ENCODE measurements at regions not wholly inside any gene's neighbourhood (a gene's known extent, or its start where the extent isn't known, plus 50 kb on each side); places are given as distances from the start of the nearest gene placed in this dataset.
A peak's percentile ranks its signal among the peaks of the same experiment; 100 is the strongest.
"Not testable (repeated sequence)": the region's sequence is repeated elsewhere in the genome, so short reads cannot be mapped to it uniquely, and the experiment has no call there.

DNA sequence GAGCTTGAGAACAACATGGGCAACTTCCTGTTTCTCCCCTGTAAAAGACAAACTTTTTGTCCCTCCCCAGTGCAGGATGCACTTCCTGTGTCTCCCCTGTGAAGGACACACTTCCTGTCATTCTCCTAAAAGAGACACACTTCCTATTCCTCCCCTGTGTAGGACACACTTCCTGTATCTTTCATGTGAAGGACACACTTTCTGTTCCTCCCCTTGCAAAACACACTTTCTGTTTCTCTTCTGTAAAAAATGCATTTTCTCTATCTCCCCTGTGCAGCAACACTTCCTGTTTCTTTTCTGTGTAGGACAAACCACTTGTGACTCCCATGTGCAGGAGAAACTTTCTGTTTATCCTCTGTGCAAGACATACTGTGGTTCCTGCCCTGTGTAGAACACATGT, 488.6 kb upstream of the USP9Y start:
- no peak for DNase-seq

DNA sequence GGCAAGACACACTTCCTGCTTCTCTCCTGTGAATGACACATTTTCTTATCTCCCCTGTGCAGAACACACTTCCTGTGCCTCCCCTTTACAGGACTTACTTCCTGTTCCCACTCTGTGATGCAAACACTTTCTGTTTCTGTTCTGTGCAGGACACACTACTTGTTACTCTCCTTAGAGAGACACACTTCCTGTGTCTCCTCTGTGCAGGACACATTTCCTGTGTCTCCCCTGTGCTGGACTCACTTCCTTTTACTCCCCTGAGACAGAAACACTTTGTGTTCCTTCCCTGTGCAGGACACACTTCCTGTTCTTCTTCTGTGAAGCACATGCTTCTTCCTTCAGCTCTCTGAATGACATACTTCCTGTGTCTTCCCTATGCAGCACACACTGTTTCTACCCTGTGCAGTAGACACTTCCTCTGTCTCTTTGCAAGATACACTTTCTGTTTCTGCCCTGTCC, 485.4 kb upstream of the USP9Y start:
- peak; percentile 31 for DNase-seq

DNA sequence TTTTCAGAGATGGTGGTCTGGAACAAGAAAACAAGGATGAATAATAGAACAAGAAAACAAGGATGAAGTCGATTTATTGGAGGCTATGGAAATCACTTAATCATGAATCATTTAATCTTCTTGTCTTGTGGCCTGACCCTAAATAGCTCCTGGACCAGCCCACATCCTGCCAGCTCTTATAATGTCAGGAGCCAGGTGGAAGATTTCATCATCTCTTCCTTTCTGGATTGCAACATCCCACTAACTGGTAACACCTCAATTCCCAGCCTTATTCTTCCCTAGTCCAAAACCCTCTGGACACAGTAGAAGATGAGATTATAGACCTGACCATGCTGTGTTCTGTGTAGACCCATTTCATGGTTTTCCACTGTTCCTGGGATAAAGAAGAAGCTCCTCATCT, 470.1 kb upstream of the USP9Y start:
- DNase-seq, result no peak

DNA sequence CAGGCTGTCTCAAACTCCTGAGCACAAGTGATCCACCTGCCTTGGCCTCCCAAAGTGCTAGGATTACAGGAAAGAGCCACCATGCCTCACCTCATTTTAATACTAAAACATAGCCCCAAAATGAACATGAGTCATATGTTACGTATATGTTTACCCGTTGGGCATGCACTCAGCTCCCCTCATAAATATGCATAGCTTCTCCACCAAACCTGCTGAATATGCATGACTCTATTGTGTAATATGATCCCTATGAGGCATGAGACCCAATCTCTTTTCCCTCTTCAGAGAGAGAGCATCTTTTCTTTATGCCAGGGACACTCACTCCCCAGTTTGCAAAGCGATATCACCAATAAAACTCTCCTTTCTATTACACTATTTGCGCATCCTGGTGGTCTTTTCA, 464.6 kb upstream of the USP9Y start:
- no peak for DNase-seq

DNA sequence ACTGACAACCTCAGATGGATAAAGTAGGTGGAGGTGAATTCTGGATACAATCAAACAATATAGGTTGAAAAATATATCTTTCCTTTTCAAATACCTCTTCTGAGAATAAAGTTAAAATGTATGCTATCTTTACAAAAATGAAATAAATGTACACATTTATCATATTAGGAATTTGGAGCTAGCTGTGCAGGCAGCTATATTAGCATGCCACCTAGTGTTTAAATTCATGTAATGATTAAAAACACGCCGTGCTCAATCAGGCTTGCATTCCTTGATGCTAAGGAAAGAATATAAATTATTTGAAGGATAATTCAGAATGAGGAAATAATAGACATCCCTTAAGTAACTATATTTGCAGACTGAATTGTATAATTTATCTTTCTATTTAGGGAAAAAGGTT, 460.7 kb upstream of the USP9Y start:
- DNase-seq, result not testable (repeated sequence)

DNA sequence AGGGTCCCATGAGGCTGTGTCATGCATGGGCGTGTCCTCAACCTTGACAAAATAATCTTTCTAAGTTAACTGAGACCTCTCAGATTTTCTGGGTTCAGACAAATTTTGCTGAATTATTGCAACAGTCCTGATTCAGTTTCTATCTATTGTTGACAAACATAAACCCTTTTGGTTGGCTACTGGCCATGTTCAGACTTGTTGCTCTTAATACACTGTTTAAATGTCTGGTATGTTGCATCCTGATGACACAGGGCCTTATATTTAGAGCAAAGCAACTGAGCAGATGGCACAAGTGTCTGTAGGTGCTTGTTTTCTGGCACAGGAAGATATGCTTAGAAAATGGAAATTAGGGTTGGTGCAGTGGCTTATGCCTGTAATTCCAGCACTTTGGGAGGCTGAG, 456.9 kb upstream of the USP9Y start:
- no peak for DNase-seq

DNA sequence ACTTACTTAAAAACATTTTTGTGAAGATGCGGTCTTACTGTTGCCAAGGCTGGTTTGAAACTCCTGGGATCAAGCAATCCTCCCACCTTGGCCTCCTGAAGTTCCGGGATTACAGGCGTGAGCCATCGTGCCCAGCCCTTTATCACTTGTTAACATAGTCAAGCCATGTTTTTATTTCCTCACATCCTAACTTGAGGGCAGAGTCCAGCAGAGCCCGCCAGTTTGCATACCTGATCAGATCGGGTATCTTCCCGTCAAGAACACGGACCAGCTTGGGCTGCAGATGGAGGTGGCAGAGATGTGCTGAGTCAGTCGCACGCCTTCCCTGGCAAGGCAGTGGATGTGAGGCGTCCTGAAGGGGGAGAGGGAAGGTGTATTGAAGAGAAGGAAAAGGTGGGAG, 447.3 kb upstream of the USP9Y start:
- no peak for DNase-seq

DNA sequence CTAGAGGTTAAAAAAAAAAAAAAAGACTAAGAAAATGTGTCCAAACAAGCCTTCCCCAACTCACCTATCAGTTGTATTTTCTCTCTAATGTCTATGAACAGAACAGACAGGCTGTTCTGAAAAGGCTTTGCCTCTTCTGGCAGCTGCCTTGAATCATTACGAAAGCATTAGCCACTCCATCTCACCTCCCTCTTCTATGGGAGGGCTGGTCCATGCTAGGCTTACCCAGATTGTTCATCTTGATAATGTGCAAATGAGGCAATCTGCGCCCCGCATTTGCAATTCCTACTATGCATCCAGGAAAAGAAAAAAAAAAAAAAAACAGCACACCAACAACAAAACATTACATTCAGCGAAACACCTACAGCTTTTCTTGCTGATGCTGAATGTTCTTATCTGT, 429.9 kb upstream of the USP9Y start:
- DNase-seq, result no peak

DNA sequence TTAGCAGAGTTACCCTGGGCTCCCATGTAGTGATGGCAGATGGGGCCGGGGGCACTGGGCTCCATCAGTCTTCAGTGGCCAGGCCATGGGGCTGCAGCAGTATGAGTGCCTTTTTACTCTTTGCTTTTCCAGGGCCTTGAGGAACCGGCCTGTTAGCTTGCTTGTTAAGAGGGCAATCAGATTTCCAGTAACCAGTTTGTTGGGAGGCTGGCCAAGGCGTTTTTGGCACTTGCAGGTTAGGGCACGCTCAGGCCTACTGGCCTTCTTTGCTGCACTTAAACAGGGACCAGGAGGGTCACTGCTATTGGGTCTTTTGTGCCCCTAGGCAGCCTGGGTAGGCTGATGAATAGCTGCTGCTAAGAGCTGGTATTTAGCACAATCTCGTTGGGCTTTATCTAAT, 415.4 kb upstream of the USP9Y start:
- DNase-seq, result no peak

DNA sequence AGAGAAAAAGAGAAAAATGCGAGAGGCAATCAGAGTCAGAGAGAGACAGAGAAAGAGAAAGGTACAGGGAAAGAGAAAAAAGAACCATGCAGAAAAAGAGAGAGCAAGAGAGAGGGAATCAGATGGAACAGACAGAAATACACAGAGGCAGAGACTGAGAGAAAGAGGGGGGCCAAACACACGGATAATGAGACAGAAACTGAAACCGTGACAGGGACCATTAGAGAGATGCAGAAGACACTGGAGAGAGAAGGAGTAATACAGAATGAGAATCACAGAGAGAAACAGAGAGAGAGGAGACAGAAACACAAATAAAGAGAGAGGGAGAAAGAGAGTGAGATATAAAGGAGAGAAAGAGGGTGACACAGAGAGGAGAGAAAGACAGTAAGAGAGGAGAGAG, 412.1 kb upstream of the USP9Y start:
- DNase-seq, result no peak

DNA sequence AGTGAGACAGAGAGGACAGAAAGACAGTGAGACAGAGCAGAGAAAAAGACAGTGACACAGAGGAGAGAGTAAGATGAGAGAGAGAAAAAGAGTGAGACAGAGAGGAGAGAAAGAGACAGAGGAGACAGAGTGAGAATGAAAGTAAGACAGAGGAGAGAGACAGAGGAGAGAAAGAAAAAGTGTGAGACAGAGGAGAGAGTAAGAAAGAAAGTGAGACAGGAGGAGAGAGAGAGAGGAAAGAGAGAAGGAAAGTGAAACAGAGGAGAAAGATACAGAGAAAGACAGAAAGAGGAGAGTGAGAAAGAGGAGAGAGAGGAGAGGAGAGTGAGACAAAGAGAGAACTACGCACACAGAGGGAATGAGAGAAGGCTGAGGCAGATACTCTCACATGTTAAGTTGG, 411.6 kb upstream of the USP9Y start:
- DNase-seq, result no peak

DNA sequence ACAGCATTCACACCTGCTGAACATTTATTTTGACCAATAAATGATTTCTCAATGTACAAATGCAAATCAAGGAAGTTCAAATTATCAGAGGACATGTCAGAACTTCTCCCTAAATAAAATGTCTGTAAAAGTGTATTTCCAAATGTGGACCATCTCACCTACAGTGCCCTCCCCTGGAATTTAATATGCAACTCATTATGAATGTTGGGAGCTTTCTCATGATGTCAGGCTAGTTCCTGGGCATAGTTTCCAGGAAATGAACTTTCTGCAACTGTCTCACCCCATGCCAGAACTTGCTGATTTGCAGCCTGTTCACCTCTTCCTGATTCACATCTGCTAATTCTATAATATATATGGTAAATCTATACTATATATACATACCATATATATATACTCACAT, 408.5 kb upstream of the USP9Y start:
- no peak for DNase-seq

DNA sequence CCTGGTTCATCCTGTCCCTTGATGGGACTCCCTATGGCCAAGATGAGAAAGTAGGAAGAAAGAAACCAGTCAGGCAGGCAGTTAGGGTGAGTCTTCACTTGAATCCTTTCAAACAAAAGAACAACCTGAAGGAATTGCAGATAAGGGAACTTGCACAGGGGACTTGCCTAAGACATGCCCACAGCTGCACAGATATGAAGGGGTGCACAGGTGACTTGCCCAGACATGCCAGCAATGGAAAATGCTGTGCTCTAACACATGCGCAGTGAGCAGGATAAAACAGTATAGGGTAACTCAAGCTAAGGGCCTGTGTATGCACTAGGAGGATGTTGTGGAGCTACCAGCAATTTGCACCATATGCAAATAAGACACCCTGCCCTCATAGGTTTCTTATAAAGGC, 404.6 kb upstream of the USP9Y start:
- DNase-seq, result no peak

DNA sequence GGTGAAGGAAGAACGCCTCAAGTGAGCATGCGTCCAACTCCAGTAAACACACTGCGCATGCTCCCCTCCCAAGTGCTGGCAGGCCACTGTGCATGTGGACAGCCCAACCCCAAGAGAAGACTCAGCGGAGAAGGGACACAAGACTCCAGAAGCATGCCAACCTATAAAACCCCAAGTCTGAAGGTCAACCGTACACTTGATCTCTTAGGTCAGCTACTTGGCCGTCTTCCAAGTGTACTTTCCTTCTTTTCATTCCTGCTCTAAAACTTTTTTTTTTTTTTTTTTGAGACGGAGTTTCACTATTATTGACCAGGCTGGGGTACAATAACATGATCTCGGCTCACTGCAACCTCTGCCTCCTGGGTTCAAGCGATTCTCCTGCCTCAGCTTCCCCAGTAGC, 401.2 kb upstream of the USP9Y start:
- DNase-seq, result not testable (repeated sequence)

DNA sequence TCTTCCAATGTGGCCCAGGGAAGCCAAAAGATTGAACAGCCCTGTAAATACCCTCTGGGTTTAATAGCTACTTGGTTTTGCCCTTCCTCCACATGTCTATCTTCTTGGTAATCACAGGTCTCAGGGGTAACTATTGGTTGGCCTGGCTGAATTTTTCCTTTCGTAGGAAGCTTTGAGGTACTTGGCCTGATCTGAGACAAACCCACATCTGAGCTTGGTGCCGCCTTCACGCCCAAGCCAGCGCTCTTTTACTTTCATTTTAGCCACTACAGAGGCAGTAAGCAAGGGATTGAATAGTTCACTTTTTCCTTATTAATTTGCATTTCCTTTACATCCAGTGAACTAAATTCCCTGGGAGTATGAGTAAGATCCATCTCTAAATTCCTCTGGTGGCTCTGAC, 397.6 kb upstream of the USP9Y start:
- DNase-seq, result peak; percentile 39

DNA sequence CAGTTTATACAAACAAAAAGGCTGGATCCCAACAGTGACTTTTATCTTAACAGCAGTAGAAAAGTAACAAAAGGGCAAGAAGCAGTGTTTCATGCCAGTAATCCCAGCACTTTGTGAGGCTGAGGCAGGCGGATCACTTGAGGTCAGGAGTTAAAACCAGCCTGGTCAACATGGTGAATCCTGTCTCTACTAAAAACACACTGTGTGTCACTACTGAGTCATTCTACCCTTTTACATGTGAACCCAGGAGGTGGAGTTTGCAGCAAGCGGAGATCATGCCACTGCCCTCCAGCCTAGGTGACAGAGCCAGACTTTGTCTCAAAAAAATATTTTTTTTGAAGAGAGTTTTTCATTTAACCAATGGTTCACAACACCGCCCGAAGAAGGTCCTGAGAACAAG, 395.6 kb upstream of the USP9Y start:
- no peak for DNase-seq

DNA sequence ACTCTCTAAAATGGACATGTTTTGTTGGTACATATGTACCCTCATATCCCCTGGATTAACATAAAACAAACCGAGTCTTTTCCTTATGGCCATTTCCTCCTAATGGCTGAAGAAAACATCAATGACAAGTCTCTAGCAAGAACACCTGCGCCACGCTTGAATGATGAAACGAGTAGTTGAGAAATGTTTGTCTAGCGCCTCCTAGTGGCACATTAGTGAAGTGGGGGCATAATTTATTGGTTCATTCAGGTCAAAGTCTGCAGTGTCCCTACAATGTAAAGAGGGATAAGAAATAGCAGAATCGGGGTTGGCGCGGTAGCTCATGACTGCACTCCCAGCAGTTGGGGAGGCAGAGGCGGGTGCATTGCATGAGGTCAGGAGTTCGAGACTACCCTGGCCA, 391.8 kb upstream of the USP9Y start:
- DNase-seq, result peak; percentile 48

DNA sequence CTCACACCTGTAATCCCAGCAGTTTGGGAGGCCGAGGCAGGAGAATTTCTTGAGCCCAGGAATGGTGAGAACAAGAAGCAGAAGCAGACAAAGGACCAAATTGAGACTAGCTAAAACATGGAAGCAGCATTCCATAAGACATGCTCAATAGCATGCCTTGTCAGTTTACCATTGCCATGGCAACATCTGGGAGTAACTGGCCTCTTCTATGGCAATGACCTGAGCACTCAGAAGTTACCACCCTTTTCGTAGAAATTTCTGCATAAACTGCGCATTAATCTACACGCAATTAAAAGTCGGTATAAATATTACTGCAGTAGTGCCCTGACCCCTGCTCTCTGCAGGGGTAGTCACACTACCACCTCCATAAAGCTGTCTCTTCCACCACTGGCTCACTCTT, 390.2 kb upstream of the USP9Y start:
- no peak for DNase-seq

DNA sequence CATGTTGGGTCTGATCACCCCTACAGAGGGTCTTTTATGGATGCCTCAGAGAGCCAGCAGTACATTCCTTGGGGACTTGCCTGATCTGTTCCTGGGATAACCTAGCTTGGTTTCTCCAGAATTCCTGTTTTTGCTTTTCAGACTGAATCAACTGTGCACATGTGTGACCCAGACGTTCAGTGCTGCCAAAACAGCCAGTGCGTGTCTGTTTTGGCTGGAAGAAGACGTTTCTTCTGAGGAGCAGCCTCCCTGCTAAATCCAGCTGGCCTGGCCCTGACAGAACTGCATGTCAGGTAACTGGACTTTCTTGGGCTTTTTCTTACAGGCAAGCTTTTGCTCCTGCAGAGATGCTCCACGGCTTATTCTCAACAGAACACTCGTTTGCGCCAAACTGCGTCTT, 373.3 kb upstream of the USP9Y start:
- no peak for DNase-seq

DNA sequence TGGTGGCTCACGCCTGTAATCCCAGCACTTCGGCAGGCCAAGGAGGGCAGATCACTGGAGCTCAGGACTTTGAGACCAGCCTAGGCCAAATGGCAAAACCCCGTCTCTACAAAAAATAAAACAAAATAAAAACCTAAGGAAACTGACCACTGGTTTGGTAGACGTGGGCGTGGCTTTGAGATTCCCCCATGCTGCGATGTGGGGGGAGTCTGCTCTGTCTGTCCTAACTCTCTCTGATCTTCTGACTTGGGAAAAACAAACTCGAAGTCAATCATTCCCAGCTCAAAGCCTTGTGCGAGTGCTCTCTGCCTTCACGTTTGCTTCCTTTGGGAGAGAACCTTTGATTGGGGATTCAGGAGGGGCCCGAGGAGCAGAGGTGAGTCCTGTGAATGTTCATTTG, 369.1 kb upstream of the USP9Y start:
- DNase-seq, result not testable (repeated sequence)

DNA sequence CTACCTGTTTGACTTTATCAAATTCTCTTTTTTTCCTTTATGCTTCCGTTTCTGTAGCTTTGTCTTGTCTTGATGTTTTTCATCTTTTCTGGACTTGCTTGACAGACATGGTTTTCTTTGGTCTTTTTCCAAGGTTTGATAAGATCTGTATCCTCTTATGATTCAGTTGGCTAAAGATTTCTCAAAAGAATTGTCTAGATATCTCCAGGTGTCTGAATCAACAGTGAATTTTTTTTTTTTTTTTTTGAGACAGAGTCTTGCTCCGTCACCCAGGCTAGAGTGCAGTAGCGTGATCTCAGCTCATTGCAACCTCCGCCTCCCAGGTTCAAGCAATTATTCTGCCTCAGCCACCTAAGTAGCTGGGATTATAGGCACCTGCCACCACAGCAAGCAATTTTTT, 357.8 kb upstream of the USP9Y start:
- no peak for DNase-seq

DNA sequence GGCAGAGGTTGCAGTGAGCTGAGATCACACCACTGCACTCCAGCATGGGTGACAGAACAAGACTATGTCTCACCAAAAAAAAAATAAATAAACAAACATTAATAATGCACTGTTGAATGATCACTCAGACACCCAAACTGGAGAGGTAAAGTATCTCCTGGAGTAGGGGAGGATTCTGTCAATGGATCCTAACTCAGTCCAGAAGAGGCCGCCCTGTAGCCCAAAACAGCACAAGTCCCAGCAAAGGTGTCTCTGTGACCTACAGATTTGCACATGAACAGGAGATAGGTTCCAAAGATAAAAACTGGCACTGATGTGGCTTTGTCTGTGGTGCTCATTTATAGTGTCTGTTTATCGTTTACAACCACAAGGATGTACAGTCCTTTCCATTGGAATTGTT, 352.9 kb upstream of the USP9Y start:
- no peak for DNase-seq

DNA sequence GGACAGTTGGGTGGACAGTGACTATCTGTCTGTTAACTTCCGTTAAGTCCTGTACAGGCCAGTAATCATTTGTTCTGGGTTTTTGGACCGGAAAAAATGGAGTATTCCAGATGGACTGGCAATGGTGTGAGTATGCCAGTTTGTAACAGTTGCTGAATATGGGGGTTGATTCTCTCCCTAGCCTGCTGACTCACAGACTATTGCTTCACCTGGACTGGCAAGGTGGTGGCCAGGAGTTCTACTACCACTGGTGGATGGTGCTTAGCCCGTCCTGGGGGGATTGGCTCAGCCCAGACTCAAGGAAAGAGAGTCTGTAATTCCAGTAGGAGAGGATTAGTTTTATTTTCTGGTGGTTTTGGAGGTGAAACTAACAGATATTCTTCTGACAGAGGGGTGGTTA, 343.8 kb upstream of the USP9Y start:
- no peak for DNase-seq

DNA sequence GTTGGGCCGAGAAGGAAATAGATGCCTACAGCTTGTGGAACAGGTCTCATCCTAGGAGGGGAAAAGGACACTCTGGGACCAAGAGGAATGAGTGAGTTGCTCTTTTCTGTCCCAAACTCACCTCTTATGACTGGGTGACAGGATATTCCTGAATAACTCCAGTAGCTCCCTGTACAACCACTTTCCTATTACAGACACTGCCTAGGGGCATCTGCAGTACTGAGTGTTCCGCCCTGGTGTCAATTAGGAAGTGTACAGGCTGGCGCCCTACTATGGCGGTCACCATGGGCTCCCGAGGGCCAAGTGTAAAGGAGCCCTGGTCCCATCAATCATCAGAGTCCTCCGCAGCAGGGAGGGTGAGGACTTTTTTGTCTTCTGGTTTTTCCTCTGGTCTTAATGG, 343.4 kb upstream of the USP9Y start:
- DNase-seq, result no peak

DNA sequence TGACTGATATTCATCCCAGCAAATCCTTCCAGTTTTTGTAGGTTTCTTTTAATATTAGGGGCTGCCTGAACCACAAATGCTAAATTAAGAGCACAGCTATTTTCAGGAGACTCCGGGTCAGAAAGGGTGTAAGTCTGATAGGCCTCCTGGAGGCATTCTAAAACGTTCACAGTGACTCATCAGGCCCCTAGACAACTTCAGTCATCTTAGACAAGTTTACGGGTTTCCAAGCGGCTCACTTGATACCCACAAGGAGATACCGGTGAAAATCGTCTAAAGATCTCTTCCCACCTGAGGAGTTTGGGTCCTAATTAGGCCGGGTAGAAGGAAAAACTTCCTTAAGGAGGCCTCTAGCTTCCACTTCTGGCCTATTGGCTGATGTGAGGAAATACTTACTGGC, 342.7 kb upstream of the USP9Y start:
- DNase-seq, result no peak

DNA sequence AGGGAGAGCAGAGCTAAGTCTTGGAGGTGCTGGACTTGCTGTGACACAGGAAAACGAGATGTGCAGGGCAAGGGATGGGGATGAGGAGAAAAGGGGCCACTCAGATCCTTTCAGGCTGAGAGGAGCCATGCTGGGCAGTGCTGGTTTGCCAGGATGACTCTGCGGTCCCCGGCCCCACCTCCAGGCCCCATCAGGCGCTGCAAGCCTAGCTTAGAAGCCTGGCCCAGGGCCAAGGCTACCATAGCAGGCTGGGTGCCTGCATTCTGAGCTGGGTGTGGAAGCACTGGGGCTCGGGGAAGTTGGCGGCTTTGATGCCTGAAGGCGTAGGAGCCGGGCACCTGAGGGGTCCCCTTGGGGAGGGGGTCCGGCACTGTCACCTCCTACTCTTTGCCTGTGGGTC, 341.2 kb upstream of the USP9Y start:
- no peak for DNase-seq

Measured in CD4-positive, alpha-beta T cell treated with Interleukin-17A for 1 hour (primary cell).